ENCODE measurements at regions not wholly inside any gene's neighbourhood (a gene's known extent, or its start where the extent isn't known, plus 50 kb on each side); places are given as distances from the start of the nearest gene placed in this dataset.
"Not testable (repeated sequence)": the region's sequence is repeated elsewhere in the genome, so short reads cannot be mapped to it uniquely, and the experiment has no call there.

DNA sequence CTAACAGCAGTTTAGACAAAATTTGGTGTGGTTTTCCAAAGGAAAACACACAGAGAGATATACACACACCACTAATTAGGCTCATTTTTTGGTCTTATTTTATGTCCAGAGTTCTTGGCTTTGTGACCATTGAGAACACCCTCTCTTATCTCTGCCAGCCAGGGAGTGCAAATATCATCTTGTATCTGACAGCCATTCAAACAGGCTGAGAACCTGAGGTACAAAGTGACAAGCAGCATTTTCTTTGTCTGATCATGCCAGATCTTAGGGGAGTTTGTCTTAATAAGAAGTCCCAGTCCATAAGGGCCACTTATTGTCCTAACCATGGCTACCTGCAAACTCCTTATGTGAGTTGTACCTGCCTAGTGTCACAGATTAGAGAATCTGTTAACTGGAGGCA, 1165.2 kb downstream of the BRINP3 start:
- DNase-seq (ENCODE audit: low read depth in 4 of 4, low spot score in 2 of 4), result no peak

DNA sequence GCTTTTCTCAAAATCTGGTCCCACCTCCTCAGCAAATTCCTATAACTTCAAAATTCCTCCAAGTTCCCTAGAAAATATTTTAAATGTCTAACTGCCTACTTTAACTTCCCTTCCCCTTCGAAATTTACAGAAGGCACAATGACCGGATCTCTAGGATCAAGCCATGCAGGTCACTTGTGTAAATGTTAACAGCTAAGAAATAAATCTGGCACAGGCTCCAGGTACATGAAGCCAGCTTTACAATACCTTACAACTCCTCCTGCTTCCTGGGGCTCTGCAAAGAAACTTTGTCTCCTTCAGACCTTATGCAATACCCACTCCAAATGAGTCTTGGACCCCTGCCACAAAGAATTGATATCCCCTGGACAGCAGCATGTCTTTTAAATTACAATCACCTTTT, 1164.2 kb downstream of the BRINP3 start:
- no peak for DNase-seq (ENCODE audit: low read depth in 4 of 4, low spot score in 2 of 4)

DNA sequence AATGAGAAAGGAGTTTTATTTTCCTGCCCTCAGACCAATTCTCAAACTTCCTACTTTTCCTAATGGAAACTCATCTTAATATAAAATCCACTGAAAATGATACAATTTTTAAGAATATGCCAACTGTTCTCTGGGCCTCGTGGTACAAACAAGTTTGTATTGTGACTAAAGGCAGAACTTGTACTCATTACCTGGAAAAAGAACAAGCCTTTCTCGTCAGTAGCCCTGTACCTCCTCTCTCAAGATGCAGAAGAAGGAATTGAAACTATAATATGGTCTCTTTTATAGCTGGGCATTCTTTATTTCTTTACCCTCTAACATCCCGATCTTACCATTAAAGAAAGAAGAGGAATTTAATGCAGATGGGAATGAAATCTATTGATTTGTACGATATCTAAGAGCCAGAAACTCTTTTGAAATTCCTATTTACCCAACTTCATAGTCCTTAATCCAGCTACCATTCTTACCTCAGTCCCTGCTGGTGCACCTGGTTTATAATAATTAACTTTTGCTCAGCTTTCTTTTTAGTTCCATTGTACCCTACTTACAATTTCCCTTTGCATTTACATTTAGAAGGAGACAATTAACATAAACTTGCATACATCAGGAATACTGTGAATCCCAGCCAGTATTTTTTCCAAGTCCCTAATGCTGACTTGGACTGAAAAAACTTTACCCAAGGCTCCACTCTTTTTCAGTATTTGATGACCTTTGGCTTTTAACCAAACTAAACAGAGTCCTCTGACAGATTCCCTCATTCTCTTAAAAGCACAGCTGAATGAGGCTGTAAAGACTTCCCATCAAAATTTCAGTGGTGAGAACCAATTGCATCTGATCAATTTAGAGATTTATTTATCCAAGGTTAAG, 1162.4 kb downstream of the BRINP3 start:
- DNase-seq (ENCODE audit: low read depth in 4 of 4, low spot score in 2 of 4), result no peak

DNA sequence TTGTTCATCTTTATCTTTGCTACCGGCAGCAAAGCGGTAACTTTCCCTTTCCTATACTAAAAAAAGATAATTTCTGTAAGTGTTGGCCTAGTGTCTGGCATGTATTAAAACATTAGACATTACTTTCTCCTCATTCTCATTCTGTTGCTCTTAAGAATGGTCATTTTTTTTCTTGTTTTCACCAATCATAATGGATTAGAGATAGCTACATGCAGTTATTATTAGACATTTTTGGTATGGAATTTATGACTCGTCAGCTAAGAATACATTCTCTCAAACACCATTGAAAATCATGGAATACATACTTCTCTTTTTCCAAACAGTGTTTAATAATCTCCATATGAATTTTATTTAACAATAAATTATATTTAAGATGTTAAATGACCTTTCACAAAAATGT, 1154.6 kb downstream of the BRINP3 start:
- DNase-seq (ENCODE audit: low read depth in 4 of 4, low spot score in 2 of 4), result no peak

DNA sequence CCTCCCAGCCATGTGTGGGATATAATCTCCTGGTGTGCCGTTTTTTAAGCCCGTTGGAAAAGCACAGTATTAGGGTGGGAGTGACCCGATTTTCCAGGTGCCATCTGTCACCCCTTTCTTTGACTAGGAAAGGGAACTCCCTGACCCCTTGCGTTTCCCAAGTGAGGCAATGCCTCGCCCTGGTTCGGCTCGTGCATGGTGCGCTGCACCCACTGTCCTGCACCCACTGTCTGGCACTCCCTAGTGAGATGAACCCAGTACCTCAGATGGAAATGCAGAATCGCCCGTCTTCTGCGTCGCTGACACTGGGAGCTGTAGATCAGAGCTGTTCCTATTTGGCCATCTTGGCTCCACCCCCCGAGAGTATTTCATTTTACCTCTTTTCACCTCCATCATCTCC, 1146.6 kb downstream of the BRINP3 start:
- DNase-seq (ENCODE audit: low read depth in 4 of 4, low spot score in 2 of 4), result not testable (repeated sequence)

DNA sequence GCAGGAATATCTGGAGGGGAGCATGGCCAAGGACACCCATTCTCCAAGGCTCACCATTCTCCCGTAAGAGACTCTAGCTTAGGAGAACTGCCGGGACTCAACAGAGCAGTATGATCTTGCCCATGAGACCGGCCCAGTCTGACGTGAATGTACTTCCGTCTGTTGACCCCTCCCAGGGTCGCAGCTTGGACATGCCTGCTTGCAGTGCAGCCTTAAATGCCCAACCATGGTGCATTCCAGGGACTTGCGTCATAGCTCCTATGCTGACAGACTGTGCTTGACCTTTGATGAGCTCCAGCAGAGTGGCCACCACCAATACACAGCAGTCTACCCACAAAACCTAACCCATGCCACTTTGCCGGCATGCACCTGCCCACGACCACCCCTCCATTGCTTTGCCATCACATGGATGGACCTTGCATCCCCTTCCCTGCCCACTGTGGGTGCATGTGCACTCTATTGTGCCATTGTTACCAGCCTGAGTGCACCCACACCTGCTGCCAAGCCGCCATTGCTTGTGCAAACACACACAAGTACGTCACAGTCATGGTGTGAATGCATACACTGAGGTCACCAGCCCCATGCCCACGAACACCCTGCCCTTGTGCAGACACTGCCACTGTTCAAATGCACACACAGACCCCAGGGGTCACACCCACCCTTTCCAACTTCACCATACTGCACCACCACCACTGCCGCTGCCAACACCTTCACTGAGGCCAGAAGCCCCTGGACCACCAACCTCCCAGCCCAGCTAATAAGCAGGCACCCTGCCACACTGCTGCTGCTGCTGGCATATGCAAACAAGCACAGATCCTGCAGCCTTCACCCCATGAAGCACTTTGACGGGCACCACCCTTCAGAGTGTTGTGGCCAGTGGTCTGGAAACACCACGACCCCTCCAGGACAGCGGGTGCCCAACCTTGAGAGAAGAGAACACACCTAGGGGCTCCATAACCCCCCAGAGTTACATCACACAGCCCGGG, 1141.3 kb downstream of the BRINP3 start:
- no peak for DNase-seq (ENCODE audit: low read depth in 4 of 4, low spot score in 2 of 4)

DNA sequence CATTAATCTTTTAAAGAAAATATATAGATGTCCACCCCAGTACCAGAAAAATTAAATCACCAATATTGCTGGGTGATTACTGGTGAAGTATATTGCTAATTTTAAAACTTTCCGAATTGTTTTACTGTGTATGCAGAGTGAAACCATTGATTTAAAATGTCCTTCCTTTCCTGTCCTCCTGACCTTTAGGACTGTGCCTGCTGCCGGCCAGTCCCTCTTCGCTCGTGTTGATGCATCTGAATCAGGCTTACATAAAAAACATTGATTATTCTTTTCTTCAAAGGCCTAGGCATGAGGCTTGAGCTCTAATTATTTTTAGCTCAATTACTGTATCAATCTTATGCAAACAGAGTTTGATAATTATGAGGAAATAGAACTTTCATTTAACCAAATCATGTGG, 1128.1 kb downstream of the BRINP3 start:
- no peak for DNase-seq (ENCODE audit: low read depth in 4 of 4, low spot score in 2 of 4)

DNA sequence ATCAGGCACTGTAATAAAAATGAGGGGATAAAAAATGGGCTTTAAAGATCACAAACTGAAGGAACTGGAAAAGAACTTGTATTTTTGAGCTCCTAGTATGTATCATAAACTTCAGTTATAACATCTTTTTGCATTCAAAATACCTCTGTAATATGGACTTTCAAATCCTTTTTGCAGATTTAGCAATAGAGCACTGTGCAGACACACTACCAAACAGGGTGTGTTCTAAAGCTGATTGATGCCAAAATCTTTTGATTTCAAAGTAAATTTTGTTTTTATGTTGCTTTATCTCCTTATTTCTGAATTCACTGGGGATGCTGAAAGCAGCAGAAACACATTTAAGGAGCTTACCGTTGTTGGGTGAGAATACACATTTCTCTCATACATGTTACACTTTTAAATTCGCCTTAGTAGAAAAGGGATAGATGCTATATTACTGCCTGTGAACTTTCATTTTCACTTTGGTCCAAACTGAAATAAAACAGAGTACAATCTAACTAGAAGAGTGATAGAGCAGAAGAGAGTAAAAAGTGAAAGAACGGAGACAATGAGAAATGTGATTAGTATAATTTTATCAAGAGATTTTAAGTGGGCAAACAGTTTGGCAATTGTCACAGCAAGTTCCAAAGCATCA, 1126.6 kb downstream of the BRINP3 start:
- no peak for DNase-seq (ENCODE audit: low read depth in 4 of 4, low spot score in 2 of 4)

DNA sequence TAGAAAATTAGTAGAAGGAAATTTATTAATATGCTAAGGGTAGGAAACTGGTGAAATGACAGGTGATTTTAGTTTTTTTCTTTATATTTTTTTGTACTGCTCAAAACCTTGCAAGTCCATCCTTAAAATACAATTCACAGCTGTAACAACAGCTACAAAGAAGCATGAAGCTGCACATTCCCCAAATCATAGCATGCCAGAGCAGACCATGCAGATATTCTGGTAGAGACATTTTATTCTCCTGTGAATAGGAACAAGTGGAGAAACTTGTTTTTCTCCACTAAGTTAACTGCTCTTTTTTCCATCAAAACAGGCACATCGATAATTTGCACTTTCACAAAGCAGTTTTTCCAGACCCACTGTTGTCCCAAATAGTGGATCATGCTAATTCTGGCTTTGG, 1125.7 kb downstream of the BRINP3 start:
- DNase-seq (ENCODE audit: low read depth in 4 of 4, low spot score in 2 of 4), result no peak

DNA sequence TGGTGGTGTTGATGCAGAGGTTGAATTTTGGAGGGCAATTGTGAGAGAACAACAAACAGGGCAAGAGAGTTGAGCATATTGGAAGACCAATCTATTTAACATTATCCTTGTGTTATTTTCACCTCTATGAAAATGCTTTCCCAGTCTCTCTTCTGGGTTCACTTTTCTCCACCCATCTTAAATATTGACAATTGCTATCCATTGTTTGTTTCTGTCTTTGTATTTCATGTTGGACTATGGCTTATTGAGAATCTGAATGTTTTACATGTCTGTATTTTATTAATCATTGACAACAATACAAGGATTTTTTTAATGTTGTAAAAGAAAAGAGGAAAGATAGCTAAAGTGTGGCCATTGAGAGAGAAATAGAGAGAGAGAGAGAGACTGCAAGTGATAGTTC, 1121.5 kb downstream of the BRINP3 start:
- DNase-seq (ENCODE audit: low read depth in 4 of 4, low spot score in 2 of 4), result no peak

DNA sequence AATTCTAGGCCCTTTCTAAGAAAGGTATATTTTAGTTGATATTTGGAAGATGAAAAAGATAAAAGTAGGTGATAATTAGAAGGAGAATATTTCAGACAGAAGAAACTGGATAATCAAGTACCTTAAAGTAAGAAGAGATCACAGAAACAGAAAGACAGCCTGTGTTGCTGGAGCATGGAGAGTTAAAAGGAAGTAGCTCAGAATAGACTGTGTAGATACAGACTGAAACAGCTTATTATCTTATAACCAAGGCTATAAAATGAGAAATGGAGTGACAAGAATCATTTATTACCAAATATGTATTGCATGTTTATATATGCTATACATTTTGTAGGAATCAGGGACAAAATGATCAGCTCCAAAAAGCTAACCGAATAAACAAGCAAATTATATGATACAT, 1120.3 kb downstream of the BRINP3 start:
- DNase-seq (ENCODE audit: low read depth in 4 of 4, low spot score in 2 of 4), result no peak

DNA sequence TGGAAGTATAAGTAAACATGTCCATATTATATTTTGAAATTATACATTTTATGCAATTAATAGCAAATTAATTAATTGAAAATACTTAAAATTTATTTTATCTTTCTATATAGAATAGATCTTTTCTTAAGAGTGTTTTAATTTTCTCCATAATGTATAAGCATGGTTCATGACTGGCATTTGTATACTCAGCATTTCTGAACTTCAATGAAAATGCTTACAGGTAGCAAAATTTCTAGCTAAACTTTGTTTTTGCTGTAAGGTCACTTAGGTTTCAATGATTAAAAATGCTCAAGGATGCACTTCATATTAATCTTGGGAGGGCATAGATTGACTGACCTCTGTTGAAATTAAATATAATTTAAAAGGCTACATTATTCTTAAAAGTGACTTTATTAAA, 1108.1 kb downstream of the BRINP3 start:
- no peak for DNase-seq (ENCODE audit: low read depth in 4 of 4, low spot score in 2 of 4)

DNA sequence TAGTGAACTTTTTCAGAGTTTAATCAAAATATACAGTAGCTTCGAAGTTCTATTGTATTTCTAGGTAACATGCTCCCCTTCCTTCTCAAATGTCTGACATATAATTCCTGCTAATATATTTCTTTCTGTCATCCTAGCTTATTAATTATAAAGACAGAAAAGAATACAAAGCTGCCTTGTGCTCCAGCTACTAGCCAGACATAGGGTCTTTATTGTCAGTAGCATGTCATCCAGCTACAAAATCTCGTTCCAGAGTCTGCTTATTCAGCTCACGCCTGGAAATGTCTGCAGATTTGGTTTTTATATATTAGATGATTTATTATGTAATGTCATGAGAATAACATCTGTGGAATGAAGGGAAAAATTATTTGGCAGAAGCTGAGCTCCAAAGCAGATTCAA, 1102.8 kb downstream of the BRINP3 start:
- no peak for DNase-seq (ENCODE audit: low read depth in 4 of 4, low spot score in 2 of 4)

DNA sequence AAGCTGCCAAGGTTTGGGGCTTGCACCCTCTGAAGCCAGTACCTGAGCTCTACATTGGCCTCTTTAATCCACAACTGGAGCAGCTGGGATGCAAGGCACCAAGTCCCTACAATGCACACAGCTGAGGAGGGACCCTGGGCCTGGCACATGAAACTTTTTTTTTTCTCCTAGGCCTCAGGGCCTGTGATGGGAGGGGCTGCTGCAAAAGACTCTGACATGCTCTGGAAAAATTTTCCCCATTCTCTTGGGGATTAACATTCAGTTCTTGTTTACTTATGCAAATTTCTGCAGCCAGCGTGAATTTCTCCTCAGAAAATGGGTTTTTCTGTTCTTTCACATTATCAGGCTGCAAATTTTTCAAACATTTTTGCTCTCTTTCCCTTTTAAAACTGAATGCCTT, 1072.2 kb downstream of the BRINP3 start:
- no peak for DNase-seq (ENCODE audit: low read depth in 4 of 4, low spot score in 2 of 4)

DNA sequence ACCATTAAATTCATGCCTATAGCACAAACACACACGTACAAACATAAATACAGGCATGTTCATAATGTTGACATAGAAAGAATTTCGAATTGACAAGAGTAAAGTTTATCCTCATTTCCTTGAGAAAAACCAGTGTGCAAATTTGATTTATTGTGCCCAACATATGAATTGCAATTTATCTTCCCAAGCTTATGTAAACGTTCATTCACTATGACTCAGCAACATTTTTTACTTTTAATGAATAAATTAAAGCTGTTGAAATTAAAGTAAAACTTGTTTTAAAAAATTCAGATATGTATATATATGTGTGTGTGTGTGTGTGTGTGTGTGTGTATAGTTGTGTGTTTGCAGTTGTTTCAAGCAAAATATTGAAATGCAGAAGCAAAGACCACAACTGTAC, 1067.9 kb downstream of the BRINP3 start:
- DNase-seq (ENCODE audit: low read depth in 4 of 4, low spot score in 2 of 4), result no peak

DNA sequence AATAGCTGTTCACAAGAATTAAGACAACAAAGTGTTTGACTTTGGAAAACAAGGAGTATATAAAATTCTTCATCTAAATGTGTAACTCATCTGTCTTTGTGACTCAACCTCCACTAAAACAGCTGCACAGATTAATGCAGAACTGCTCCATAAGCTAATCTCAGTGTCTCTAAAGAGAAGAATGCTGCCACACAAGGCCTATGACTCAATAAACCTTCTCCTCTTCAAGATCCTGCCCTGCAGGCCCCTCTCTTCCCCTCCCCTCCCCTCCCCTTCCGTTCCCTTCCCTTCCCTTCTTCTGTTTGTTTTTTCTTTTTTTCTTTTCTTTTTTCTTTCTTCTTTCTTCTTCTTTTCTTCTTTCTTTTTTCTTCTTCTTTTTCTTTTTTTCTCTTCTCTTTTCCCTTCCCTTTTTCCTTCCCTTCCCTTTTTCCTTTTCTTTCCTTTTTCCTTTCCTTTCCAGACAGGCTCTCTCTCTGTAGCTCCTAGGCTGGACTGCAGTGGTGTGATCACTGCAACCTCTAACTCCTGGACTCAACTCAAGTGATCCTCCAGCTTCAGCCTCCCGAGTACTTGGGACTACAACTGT, 1052.8 kb downstream of the BRINP3 start:
- no peak for DNase-seq (ENCODE audit: low read depth in 4 of 4, low spot score in 2 of 4)

DNA sequence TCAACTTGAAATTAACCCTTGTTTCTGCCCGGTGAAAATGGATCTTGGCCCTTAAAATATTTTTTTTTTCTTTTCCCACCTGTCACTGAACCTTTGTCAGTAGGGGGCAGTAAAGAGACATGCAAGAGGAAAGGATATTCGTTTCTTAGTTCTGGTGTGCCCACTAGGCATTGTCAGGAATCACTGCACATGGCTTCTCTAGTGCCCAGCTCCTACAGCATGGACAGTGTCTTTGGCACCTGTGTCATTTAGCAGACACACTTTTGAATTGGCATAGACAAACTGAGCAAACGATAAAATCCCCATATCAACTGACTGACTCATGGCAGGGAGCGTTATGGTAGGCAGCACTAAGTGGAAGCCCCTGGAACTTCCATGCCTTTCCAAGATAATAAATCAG, 1048.1 kb downstream of the BRINP3 start:
- no peak for DNase-seq (ENCODE audit: low read depth in 4 of 4, low spot score in 2 of 4)

DNA sequence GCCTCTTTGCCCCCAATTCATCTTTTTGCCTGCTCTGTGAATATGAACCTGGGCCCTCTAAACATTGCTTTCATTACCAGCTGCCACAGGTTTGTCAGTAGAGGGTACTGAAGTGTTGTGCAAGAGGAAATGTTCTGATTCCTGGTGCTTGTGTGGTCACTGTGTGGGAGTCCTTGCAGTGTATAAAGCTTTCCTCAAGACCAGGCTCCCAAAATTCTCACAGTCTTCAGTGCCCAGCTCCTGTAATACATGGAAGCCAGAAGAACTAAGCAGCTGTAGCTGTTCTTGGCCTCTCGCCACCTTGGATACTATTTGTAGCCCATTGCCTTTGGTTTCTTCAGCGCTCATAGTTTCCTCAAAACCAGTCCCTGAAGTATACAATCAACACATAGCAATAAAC, 1046.2 kb downstream of the BRINP3 start:
- DNase-seq (ENCODE audit: low read depth in 4 of 4, low spot score in 2 of 4), result no peak

DNA sequence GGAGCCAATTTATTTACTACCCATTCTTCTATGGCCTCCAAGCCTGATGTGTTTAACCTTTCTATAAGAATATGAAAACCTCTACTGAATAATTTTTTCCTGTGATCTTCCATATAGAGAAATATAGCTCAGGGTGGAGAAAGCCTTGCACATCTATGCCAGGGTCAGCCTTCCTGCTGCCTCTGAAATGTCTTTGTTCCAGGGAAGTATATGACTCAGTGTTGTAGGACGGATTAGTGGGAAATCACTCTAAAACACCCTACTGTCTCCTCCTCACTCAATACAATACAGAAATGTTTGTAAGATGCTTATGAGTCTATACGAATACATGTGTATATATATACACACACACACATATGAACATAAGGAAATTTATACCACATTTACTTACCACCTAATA, 1044.9 kb downstream of the BRINP3 start:
- no peak for DNase-seq (ENCODE audit: low read depth in 4 of 4, low spot score in 2 of 4)

DNA sequence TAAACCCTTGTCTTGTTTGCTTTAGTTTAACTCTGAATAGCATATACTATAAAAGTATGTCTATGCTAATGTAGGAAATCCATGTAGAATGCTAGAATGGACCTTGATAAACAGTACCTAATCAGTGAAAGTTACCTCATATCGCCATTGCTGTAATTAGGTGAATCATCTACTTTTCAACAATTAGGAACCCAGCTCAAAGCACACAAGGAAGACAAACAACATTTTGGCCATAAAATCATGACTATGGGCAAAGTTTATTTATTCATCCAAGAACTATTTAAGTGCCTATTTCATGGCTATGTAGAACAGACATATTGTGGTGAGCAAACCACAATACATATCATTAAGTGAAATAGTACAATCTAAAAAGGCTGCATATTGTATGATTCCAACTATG, 1043.2 kb downstream of the BRINP3 start:
- DNase-seq (ENCODE audit: low read depth in 4 of 4, low spot score in 2 of 4), result no peak

DNA sequence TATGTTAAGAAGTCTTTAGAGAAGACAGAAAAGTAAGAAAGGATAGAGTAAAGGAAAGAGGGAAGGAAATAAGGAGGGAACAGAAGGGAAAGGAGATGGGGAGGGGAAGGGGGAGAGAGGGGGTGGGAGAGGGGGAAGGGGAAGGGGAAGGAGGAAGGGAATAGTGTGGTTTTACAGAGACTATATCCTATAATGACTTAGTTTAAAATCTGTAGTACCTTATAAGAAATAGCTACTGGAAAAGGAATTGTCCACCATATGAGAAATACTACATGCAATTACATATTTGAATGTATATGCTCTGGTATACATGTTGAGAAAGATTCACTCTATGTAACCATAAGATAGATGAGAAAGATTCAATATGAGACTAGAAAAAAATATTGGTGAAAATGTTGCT, 1042.3 kb downstream of the BRINP3 start:
- DNase-seq (ENCODE audit: low read depth in 4 of 4, low spot score in 2 of 4), result no peak
